Hepatocyte (in vitro differentiated cells): ENCODE measurements at regions not wholly inside any gene's neighbourhood (a gene's known extent, or its start where the extent isn't known, plus 50 kb on each side); places are given as distances from the start of the nearest gene placed in this dataset.
"Not testable (repeated sequence)": the region's sequence is repeated elsewhere in the genome, so short reads cannot be mapped to it uniquely, and the experiment has no call there.

Source experiments
- EZH2phosphoT487 ChIP-seq: fragments of 200-600 bp; sonication (generic); IDR thresholded peaks from one replicate; pipeline ENCODE4 v1.6.1; 2018; ENCODE audit warnings: antibody characterized with exemption, mild to moderate bottlenecking, low read depth, moderate library complexity; ENCODE audit not compliant: unreplicated experiment, severe bottlenecking
- TF ChIP-seq, protein P1 (sequence below): fragments of 200-600 bp; sonication (generic); IDR thresholded peaks from 2 replicates; pipeline ENCODE4 v1.5.1; 2016; ENCODE audit warnings: antibody characterized with exemption, mild to moderate bottlenecking; ENCODE audit not compliant: poor library complexity

DNA sequence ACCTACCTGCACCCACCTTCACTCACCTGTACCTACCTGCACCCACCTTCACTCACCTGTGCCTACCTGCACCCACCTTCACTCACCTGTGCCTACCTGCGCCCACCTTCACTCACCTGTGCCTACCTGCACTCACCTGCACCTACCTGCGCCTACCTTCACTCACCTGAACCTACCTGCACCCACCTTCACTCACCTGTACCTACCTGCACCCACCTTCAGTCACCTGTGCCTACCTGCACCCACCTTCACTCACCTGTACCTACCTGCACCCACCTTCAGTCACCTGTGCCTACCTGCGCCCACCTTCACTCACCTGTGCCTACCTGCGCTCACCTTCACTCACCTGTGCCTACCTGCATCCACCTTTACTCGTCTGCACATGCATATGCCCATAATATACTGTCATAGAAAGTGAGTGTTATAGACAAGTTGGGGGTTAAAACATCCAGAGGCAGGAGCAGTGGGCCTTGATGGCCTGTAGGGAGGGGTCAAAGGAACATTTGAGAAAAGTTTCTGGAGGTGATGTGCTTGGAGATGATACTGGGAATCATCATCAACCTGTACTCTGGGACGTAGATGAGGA lies 232.9 kb upstream of the ZFP64 start:
- TF ChIP-seq, protein P1, sequence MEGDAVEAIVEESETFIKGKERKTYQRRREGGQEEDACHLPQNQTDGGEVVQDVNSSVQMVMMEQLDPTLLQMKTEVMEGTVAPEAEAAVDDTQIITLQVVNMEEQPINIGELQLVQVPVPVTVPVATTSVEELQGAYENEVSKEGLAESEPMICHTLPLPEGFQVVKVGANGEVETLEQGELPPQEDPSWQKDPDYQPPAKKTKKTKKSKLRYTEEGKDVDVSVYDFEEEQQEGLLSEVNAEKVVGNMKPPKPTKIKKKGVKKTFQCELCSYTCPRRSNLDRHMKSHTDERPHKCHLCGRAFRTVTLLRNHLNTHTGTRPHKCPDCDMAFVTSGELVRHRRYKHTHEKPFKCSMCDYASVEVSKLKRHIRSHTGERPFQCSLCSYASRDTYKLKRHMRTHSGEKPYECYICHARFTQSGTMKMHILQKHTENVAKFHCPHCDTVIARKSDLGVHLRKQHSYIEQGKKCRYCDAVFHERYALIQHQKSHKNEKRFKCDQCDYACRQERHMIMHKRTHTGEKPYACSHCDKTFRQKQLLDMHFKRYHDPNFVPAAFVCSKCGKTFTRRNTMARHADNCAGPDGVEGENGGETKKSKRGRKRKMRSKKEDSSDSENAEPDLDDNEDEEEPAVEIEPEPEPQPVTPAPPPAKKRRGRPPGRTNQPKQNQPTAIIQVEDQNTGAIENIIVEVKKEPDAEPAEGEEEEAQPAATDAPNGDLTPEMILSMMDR = not testable (repeated sequence)
- TF ChIP-seq EZH2phosphoT487 = not testable (repeated sequence)
